ENCODE measurements at regions not wholly inside any gene's neighbourhood (a gene's known extent, or its start where the extent isn't known, plus 50 kb on each side); places are given as distances from the start of the nearest gene placed in this dataset.

DNA sequence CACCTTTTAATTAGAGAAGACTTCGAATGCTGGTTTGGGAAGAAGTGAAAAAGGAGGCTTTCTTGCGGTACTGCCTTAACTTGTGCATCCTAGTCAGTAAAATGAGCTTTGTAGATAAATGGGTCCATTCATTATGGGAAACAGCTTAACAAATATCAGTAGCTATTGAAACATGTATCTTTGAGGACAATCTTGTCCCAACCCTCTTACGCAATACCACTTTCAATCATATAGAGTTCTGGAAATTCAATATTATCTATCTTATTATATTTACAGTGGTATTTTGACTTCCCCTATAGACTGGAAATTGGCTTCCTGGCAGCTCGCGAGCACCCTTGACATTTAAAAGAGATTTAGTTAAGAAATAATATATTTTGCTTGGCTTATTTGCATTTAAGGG is 565.8 kb upstream of the NUDT12 start:
- TF ChIP-seq, protein P1, sequence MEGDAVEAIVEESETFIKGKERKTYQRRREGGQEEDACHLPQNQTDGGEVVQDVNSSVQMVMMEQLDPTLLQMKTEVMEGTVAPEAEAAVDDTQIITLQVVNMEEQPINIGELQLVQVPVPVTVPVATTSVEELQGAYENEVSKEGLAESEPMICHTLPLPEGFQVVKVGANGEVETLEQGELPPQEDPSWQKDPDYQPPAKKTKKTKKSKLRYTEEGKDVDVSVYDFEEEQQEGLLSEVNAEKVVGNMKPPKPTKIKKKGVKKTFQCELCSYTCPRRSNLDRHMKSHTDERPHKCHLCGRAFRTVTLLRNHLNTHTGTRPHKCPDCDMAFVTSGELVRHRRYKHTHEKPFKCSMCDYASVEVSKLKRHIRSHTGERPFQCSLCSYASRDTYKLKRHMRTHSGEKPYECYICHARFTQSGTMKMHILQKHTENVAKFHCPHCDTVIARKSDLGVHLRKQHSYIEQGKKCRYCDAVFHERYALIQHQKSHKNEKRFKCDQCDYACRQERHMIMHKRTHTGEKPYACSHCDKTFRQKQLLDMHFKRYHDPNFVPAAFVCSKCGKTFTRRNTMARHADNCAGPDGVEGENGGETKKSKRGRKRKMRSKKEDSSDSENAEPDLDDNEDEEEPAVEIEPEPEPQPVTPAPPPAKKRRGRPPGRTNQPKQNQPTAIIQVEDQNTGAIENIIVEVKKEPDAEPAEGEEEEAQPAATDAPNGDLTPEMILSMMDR (optimal IDR thresholded peaks at IDR 0.05 in 1 of 3, IDR thresholded peaks at IDR 0.05 in 1 of 3, conservative IDR thresholded peaks at IDR 0.05 in 1 of 3; ENCODE audit: extremely low read depth in 1 of 3, insufficient read depth in 2 of 3, low read length in 3 of 3): no peak
- TF ChIP-seq EZH2 (IDR thresholded peaks at IDR 0.05; ENCODE audit: low read length): no peak
